Skeletal muscle cell (primary cell): ENCODE measurements at regions not wholly inside any gene's neighbourhood (a gene's known extent, or its start where the extent isn't known, plus 50 kb on each side); places are given as distances from the start of the nearest gene placed in this dataset.
A peak's percentile ranks its signal among the peaks of the same experiment; 100 is the strongest.
"Not testable (repeated sequence)": the region's sequence is repeated elsewhere in the genome, so short reads cannot be mapped to it uniquely, and the experiment has no call there.

Source experiments
- DNase-seq: peaks from one replicate; pipeline ENCODE4 v3.0.0-alpha.2; 2010; ENCODE audit warnings: low read depth
- H3K4me3 ChIP-seq: 2 replicates; pipeline ENCODE4 v1.5.1; 2011; ENCODE audit warnings: low read depth, mild to moderate bottlenecking, control low read depth, low read length, moderate library complexity

DNA sequence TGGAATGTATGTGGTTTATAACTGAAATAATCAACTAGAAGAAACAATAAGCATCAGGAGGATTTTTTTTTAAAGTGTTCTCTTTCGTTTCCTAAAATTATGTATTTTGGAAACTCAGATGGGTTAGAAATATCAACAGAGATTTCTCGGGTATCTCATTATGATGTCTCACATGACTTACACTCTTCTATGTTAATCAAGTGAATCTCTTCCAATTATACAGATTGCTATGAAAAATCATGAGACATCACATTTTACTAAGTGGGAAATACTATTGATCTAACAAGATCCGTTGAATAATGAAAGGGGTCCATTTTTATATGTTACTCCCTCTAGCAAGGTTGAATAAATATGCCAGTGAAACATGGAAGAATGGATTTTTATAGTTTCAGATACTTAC, 54.7 kb upstream of the NRIP1 start:
- no peak for DNase-seq
- no peak overlapping the region for H3K4me3 ChIP-seq

DNA sequence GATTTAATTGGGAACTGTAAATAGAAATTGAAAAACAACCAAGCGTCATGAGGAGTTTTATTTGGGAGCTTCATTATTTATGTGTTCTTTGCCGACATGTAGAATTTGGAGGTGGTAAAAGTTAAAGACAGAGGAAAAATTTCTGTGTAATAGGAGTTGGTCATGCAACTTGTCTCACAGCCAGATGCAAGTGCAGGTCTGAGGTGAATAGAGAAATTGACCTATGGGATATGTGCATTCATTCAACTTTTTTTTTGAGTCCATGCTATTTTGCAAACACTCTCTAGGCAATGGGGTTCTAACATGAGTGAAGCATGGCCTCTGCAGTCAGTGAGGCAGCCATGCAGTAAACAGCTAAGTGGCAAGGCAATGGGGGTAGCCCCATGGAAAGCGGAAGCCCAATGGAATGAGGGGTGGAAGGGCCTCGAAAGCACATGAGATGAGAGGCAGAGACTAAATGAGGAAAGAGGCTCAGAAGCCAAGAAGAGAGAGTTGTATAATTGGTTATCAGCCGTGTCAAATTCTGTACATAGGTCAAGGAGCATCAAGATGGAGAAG, 56.4 kb upstream of the NRIP1 start:
- no peak for DNase-seq
- no peak overlapping the region for H3K4me3 ChIP-seq

DNA sequence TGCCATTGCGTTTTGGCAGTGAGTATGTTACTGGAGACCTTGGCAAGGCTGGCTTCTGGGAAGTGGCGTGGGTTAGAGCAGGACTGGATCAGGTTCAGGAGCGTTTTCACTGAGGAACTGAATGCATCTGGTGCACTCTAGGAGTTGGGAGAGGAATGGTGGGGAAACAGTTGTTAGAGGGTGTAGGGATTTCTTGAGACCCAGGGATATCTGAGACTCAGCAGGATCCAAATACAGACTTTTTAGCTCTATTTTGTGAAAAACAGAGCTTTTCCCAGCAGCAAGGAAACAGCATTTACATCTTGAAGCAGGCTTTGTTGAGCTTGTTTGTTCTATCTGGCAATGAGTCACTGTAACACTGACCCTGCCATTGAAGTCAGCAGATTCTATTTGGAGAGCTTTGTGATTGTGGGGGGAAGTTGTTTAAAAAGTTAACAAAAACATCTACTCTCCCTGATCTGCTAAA, 56.9 kb upstream of the NRIP1 start:
- H3K4me3 ChIP-seq = no peak overlapping the region
- DNase-seq = peak; percentile 30

DNA sequence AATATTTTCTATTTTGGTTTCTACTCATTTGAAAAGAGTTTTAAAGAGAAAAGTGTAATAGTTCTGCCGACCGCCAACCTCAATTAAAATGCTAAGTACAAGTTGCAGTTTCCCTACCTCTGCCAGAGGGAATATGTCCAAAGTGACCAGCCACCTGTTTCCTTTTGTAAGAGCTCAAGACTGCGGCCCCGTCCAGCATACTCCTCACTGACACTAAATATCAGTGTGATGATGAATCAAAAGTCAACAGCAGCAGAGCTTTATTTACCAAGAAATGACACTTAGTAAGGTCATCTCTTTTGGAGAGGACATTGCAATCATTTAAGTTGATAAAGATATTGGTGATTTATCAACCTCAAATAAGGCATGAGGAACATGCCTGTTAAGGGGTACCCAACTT, 57.4 kb upstream of the NRIP1 start:
- H3K4me3 ChIP-seq = no peak overlapping the region
- no peak for DNase-seq

DNA sequence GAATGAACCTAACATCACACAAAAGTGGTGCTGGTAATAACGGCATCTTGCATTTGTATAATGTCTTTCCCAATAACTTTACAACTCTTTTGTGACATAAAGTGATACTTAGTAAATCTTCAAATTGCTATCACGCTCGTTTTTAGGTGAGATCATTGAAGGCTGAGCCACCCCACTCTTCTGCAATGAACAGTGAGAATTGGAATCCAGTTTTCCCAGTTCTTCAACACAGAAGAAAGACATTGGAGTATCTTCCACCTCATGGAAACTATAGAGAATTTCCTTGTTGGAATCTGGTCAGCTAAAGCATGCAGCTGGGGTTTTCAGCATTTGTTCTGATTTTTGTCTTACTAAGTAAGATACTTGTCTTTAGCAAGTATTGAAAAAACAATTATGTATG, 59.9 kb upstream of the NRIP1 start:
- no peak for DNase-seq
- no peak overlapping the region for H3K4me3 ChIP-seq

DNA sequence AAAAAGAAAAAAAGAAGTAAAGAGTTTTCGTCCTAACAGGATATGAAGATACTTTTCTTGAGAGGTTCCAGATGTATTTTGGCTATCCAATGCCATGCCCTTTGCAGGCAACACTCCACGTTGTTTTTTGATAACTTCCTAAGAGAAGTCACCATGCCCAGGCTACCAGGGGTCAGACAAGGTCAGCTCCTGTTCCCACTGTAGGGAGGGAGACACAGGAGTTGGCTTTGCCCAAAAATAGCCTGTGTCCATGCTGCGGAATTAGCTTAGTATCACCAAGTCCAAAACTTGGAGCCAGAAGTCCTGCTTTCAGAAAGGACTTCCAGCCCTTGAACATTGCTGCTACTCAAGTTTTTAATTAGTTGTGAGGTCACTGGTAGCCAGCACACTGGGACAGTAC, 62.1 kb upstream of the NRIP1 start:
- no peak for DNase-seq
- no peak overlapping the region for H3K4me3 ChIP-seq

DNA sequence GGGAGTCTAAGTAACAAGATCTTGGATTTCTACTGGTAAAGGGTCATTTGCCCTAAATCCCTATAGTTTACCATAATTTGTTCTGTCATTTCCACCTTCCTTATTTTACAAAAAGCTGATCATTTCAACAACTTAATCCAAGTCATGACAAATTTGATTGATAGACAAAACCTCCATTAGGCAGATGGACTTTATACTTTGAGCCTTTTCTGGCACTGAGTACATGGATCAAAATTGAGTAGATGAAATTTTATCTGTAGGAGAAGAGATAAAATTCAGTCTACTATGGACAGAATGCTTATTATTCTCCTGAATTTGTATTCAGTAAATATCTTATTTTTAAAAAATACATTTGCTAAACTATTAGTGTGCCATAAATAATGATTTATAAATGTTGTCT, 62.6 kb upstream of the NRIP1 start:
- DNase-seq = no peak
- H3K4me3 ChIP-seq = no peak overlapping the region

DNA sequence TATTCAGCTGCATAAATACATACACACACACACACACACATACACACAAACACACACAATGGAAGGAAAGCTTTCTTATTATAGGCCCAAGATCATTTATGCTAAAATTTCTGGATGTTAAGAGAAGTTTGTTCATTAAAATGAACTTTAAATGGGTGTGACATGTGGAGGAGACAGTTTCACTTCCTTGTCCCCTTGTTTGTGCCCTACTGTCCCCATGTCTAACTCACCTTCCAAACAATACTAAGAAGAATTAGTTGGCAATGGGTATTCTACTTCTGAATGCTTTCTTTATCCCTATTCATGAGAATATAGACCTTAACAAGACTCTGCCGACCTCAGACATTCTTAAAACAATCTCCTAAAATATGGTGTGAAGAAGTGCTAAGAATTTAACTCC, 63.5 kb upstream of the NRIP1 start:
- DNase-seq = no peak
- H3K4me3 ChIP-seq = no peak overlapping the region

DNA sequence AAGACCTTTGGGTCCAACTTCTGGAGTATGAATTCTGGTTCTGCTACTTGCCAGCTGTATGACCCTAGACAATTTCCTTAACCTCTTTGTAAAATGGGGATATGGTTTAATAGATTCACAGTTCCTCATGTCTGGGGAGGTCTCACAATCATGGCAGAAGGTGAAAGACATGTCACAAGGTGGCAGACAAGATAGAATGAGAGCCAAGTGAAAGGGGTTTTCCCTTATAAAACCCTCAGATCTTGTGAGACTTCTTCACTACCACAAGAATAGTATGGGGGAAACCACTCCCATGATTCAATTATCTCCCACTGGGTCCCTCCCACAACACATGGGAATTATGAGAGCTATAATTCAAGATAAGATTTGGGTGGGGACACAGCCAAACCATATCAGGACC, 63.9 kb upstream of the NRIP1 start:
- DNase-seq, H3K4me3 ChIP-seq: not testable (repeated sequence)

DNA sequence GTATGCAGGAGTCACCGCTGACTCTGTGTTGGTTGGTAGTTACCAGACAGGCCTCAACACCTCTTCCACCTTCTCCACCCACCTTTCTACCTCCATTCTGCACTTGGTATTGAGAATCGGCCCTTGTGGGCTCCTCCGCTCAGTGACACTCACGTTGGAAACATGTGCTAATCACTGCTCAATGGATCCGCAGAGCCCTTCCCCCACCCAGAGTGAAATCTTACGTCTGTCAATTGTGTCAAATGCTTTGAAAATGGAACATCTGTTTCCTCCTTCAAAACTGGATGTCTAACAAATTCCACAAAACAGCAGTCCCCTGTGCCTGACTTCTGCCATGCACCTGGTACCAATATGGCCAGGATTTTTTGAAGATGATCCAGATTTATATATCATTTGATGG, 65.5 kb upstream of the NRIP1 start:
- no peak for DNase-seq
- no peak overlapping the region for H3K4me3 ChIP-seq

DNA sequence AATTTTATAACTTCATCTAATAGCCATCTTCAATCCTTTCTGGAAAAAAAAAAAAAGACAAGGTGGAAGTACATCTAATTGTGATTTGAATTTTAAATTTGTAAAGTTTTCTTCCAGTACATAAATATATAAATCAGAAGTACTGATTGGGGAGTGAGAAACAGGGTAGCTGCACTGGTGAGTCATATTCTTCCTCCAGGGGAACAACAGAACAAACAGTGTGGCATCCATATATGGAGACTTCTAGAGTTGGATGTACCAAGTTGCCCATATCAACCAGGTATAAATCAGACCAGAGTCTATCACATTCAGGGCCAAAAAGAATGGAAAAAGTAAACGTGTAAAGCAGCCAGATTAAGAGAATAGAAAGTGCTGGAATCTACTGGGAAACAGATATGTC, 66.0 kb upstream of the NRIP1 start:
- no peak overlapping the region for H3K4me3 ChIP-seq
- peak; percentile 9 for DNase-seq

DNA sequence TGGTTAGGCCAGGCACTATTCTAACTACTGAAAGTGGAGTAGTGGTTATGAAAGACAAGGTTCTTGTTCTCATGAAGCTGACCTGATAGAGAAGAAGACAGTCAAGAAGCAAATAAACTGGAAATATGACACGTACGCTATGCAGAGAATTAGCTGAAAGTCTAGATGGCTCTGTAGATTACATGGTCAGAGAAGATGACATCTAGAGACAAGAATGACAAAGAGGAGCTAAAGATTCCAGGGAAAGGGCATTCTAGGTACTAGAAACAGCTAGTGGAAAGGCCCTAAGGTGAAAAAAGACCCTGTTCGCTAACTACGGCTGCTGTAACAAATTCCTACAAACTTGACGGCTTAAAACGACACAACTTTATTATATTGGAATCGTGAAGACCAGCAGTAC, 68.0 kb upstream of the NRIP1 start:
- no peak overlapping the region for H3K4me3 ChIP-seq
- DNase-seq = no peak

DNA sequence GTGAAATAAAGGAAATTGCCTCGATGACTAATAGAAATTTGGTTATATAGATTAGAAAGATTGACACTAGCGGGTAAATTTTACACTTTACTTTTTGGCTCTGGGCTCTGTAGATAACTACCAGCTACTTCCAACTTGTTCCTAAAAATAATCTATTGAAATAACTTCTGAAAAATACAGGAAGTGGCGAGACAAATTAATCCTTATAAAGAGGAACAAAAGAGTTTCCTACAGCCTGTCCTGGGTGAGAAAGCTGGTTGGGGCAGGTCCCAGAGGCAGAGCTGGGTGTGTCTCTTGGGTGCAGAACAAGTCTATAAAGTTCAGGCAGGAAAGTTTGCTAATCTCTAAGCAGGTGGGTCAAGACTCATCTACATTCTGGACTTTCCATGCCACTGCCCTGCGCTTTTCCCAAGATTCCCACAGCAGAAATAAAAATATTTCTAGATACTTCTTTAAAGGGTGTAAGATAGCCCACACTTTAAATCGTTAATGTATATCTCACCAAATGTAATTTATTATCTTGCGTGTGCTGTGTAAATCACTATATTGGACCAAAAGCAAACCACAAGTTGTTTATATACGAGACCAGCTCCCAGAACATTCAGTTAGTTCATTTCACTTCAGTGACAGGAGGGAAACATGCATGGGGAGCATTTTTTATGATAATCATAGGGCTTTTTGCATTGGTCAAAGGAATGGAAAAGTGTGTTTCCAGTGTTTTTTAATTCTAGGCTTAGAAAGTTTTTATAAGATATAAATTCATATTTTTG, 70.1 kb upstream of the NRIP1 start:
- no peak overlapping the region for H3K4me3 ChIP-seq
- DNase-seq = no peak

DNA sequence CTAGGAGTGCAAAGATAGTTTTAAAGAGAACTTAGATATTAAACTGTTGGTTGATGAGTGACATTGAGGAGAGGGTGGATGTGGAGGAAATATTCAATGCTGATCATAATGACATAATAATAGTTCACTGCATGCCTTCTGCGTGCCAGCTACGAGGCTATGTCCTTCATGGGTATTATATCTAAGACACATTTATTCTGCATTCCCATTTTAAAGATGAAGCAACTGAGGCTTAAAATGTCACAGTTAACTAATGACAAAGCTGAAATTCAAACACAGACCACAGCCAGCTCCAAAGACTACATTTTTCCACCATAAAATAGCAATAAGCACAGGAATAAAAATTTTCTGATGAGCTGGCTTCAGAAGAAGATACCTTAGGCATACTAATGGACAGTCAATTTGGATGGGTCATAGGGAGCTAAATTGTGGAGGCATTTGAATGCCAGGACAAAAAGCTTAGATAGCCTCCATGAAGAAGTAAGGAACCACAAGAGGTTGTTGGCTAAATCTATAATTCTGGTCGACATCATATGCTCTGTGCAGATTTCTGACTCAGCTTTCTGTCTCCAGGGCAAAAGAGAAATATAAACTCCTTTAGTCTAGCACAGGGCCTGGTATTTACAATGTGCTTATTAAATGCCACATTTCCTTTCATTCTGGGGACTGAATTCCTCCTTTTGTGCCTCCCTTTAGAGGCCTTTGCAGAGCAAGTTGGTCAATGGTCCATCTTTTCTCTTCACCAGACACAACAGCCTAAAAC, 71.2 kb upstream of the NRIP1 start:
- no peak overlapping the region for H3K4me3 ChIP-seq
- no peak for DNase-seq

DNA sequence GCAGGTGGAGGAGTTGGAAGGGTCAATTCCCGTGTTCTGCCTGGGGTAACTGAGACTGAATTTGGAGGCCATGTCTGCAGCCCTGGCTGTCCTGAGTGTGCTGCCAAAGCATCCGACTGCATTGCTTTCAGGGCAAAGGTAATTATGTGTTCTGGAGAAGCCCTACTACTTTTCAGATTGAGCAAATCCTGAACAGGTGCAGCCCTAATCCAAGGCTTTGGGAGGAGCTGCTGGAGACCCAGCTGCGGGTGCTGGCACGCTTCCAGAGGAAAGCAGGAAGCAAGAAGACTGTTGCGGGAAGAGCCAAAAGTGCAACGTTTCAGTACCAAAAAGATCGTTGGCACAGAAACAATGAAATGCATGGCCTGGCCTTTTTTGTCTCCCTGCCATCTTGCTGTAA, 73.7 kb upstream of the NRIP1 start:
- peak; percentile 5 for DNase-seq
- H3K4me3 ChIP-seq = no peak overlapping the region

DNA sequence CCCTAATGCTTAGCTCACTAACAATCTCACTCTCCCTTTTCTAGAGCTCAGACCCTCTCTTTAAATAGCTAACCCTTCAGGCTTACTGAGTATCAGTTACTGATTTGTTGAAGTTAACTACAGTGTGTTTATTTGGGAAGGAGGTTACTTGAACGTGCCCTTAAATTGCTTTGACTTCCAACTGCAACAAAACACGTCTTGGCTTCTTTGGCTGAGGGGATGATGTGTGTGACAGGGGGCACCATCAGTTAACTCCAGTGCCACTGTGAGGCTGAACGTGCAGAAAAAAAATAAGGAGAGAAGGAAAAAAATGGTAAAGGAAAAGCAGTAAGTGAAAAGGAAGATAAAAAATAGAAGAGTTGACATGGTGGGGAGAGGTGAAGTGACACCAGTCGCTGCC, 75.1 kb upstream of the NRIP1 start:
- DNase-seq = no peak
- no peak overlapping the region for H3K4me3 ChIP-seq

DNA sequence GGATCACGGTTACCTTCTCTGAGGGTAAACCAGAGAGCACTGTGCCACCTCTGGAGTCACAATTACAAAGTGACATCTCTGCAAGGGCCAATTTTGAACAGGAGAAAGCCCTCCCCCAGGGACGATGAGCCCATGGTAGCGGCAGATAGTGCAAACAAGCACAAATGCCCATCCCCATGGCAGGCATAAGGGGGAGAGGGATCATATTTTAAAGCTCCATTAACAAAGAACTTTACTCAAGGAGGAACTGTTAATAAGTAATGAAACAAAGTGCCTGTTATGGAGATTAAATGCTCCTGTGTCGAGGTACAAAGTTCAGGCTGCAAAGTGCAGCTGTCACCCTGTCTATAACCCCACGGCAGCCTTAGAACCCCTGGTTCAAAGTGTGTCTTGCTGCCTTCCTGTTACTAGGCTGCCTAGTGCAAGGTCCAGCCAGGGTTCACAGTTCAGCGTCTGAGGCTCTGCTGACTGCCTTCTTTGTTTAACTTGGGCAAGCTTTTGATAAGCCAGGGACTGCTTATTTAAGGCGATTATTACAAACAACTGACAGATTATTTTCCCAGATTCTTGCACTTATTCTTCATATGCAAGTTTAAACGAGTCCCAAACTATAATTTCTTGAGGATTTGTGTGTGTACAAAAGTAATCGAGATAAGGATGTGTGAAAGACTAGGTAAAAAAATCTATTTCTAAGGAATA, 75.7 kb upstream of the NRIP1 start:
- H3K4me3 ChIP-seq = no peak overlapping the region
- no peak for DNase-seq

DNA sequence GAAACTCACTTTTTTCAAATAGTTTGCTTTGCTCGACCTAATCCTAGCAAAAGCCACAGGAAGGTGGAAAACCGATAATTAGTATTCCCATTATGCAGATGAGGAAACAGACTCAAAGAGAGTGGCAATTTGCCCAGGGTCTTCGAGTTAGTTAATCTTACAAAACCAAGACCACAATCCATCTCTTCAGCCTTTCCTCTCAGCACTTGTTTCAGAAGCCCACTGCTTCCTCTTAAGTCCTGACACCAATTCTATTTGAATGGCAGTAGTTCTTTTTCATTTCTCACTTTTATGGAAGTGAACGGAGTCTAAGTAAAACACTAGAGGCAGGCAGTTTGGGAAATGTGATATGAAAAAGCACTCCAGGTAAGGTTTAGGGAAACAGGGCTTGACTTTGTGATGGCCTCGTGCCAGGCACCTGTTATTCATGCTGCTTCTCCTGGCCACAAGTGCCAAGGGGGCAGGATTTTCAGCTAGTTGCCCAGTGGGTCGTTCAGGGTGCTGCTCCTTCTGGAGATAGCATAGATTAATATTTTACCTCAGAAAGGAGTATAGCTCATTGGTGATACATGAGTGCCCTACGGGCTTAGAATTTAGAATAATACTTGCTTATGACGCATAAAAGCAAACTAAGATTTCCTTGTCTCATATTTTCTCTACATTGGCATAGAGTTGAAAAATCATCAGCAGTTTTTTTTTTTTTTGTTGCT, 76.6 kb upstream of the NRIP1 start:
- no peak for DNase-seq
- no peak overlapping the region for H3K4me3 ChIP-seq

DNA sequence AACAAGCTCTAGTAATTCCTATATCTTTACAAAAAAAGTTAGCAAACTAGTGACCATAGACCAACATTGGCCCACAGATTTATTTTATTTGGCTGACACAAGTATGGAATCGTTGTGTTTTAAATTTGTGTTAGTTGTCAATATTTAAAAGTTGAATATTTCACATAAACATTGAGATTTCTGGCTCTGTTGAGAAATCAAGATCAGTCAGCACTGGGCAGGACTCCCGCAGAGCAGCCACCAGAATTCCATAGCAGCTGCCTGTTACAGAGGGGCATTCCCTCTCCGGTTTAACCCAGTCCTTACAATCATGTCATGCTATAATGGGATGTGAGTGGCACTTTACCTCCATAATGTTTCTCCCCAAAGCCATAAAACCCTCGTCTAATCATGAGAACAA, 79.2 kb upstream of the NRIP1 start:
- no peak for DNase-seq
- no peak overlapping the region for H3K4me3 ChIP-seq

DNA sequence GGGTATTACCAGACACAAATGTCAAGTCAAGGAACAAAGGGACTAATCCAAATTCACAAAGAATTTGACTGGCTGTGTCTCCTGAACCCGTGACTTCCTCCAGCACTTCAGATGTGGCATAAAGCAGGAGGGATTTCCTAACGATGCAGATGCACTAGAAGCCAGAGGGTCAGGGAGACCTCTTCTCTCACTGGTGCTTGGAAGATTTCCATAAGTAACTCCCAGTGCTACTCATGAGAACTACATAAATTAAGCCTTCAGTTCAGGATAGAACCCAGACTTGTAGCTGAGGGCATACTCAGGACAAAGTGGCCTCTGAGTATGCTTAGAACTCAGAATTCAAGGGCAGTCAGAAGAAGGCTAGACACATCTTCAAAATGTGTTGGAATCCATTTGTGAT, 83.6 kb upstream of the NRIP1 start:
- no peak overlapping the region for H3K4me3 ChIP-seq
- no peak for DNase-seq
